GM12878 (cell line): ENCODE measurements at regions not wholly inside any gene's neighbourhood (a gene's known extent, or its start where the extent isn't known, plus 50 kb on each side); places are given as distances from the start of the nearest gene placed in this dataset.
"Not testable (repeated sequence)": the region's sequence is repeated elsewhere in the genome, so short reads cannot be mapped to it uniquely, and the experiment has no call there.

ENCODE experiments used
- ATAC-seq: fragments of 200-7000 bp; cut with Tn5 transposase; 3 replicates; pipeline ENCODE4 v1.9.1; 2020; ENCODE audit warnings: mild to moderate bottlenecking, moderate library complexity
- BruUV-seq: library from RNA; stranded (reverse); fragments of 400-500 nt; replicated peaks from 2 replicates; lab custom pipeline; 2021; lab: Mats Ljungman, UMichigan
- CTCF ChIA-PET: fragments of 300-600 bp; sonication (Branson Sonifier 250); formaldehyde crosslinking; extraction: SDS; loops from one replicate; lab custom pipeline; 2021; ENCODE audit warnings: inconsistent platforms; lab: Yijun Ruan, JAX
- POLR2A ChIA-PET: fragments of 350-600 bp; formaldehyde crosslinking; extraction: SDS; loops from one replicate; lab custom pipeline; 2021; ENCODE audit warnings: inconsistent platforms; lab: Charles Lee
- RAD21 ChIA-PET: fragments of 300-600 bp; sonication (Branson Sonifier 250); formaldehyde crosslinking; loops from one replicate; lab custom pipeline; 2023; ENCODE audit warnings: antibody characterized with exemption; ENCODE audit not compliant: unreplicated experiment; lab: Charles Lee
- SMC1A ChIA-PET: fragments of 300-600 bp; sonication (Branson Sonifier 250); formaldehyde crosslinking; loops from one replicate; lab custom pipeline; 2023; ENCODE audit not compliant: unreplicated experiment, uncharacterized antibody; lab: Charles Lee
- DNase-seq: peaks from one replicate; pipeline ENCODE4 v3.0.0-alpha.2; 2011; ENCODE audit warnings: low read depth, low spot score
- FAIRE-seq: peaks from 3 replicates; lab custom pipeline; 2011; peaks lifted over from hg19 to GRCh38; lab: Jason Lieb, UNC
- H2AFZ ChIP-seq: 2 replicates; pipeline ENCODE4 v1.6.0; 2011; ENCODE audit warnings: low read depth, low read length, control low read depth; ENCODE audit not compliant: control insufficient read depth
- H3K27ac ChIP-seq: 2 replicates; pipeline ENCODE4 v1.5.1; 2011; ENCODE audit warnings: control low read depth; ENCODE audit not compliant: control insufficient read depth, insufficient read depth
- H3K27me3 ChIP-seq, 2 experiments: replicated peaks in 1 of 2; 2 replicates each; pipeline versions ENCODE4 v1.6.0 to v1.6.1; 2011; ENCODE audit warnings: low read length in 1 of 2; ENCODE audit not compliant: control insufficient read depth in 2 of 2, insufficient read depth in 2 of 2
- H3K36me3 ChIP-seq, 2 experiments: 2 replicates each; pipeline ENCODE4 v1.5.1; 2011; ENCODE audit warnings: low read length in 1 of 2; ENCODE audit not compliant: control insufficient read depth in 2 of 2, insufficient read depth in 2 of 2
- H3K4me1 ChIP-seq: 2 replicates; pipeline ENCODE4 v1.6.1; 2011; ENCODE audit warnings: mild to moderate bottlenecking, low read length, moderate library complexity, mixed read lengths; ENCODE audit not compliant: control insufficient read depth, insufficient read depth
- H3K4me2 ChIP-seq: 2 replicates; pipeline ENCODE4 v1.6.0; 2011; ENCODE audit warnings: control low read depth; ENCODE audit not compliant: control insufficient read depth, insufficient read depth
- H3K4me3 ChIP-seq: fragments of 200-600 bp; sonication (generic); 2 replicates; pipeline ENCODE4 v1.5.1; 2016
- H3K79me2 ChIP-seq: 2 replicates; pipeline ENCODE4 v1.6.0; 2011; ENCODE audit warnings: low read length; ENCODE audit not compliant: control insufficient read depth, insufficient read depth
- H3K9ac ChIP-seq: 2 replicates; pipeline ENCODE4 v1.8.0; 2011; ENCODE audit warnings: low read length, control low read depth, mixed read lengths; ENCODE audit not compliant: control insufficient read depth, insufficient read depth
- H3K9me3 ChIP-seq: replicated peaks from 3 replicates; pipeline ENCODE4 v1.5.1; 2011; ENCODE audit warnings: mild to moderate bottlenecking, low read length; ENCODE audit not compliant: control insufficient read depth, insufficient read depth
- H4K20me1 ChIP-seq: 2 replicates; pipeline ENCODE4 v1.6.0; 2011; ENCODE audit not compliant: control insufficient read depth, insufficient read depth
- BHLHE40 ChIP-seq, 2 experiments: fragments of 450-650 bp in 1 of 2; IDR thresholded peaks; 2 replicates each; pipeline ENCODE4 v1.6.1; 2011 to 2017; ENCODE audit warnings: low read depth in 2 of 2, borderline replicate concordance in 1 of 2, improper control_type of control experiment in 1 of 2, low read length in 1 of 2, mild to moderate bottlenecking in 1 of 2
- E4F1 ChIP-seq: fragments of 450-650 bp; IDR thresholded peaks from 2 replicates; pipeline ENCODE4 v1.6.1; 2018; ENCODE audit warnings: borderline replicate concordance, mild to moderate bottlenecking; ENCODE audit not compliant: partially characterized antibody
- SPI1 ChIP-seq: IDR thresholded peaks from 2 replicates; pipeline ENCODE4 v1.6.1; 2011; ENCODE audit warnings: low read depth, mild to moderate bottlenecking, low read length, moderate library complexity, borderline replicate concordance; ENCODE audit not compliant: insufficient read depth
- ZBED1 ChIP-seq: IDR thresholded peaks from 2 replicates; pipeline ENCODE4 v1.6.1; 2016; ENCODE audit warnings: borderline replicate concordance
- ZSCAN29 ChIP-seq: fragments of 450-650 bp; IDR thresholded peaks from 2 replicates; pipeline ENCODE4 v1.6.1; 2017; ENCODE audit warnings: mild to moderate bottlenecking, moderate library complexity
- WGBS: methylation state at CpG from one replicate; pipeline ENCODE4 v1.1.6; 2016; ENCODE audit warnings: low lambda C conversion rate; ENCODE audit not compliant: insufficient replicate concordance, insufficient coverage; ENCODE audit errors: missing lambda C conversion rate; 5-methylcytosine and 5-hydroxymethylcytosine counted together
- in situ Hi-C: fragments of 300-500 bp; cut with MboI; formaldehyde crosslinking; loops from 9 replicates; pipeline ENCODE4 v1.14.3; 2018; ENCODE audit warnings: mixed read lengths
- intact Hi-C: fragments of 100-400 bp; cut with micrococcal nuclease; formaldehyde crosslinking; loops from one replicate; pipeline ENCODE4 v1.14.2; 2022; ENCODE audit not compliant: unreplicated experiment

- no peak for TF ChIP-seq E4F1
- TF ChIP-seq BHLHE40 (IDR thresholded peaks at IDR 0.05; ENCODE audit: borderline replicate concordance in 1 of 2, low read depth in 2 of 2, low read length in 1 of 2), result no peak
- TF ChIP-seq SPI1, result no peak
- no peak for TF ChIP-seq ZBED1
- no peak for TF ChIP-seq ZSCAN29
Measured at GRCh38 chr7:142506601-142507000, 242.7 kb upstream of the PRSS1 start (continued).

- BruUV-seq, H3K4me1 ChIP-seq: not testable (repeated sequence)
- CTCF ChIA-PET, result interaction anchor here (1.4 kb wide), 1 partner anchor 14 kb away, joined by 3 read pairs; no protein-coding TSS in a partner anchor
Measured at GRCh38 chr7:142503949-142504348, 245.3 kb upstream of the PRSS1 start.

More at GRCh38 chr7:142503949-142504348, 245.3 kb upstream of the PRSS1 start:
- H3K27ac ChIP-seq, H3K9me3 ChIP-seq, H3K4me3 ChIP-seq, in situ Hi-C loops, H3K79me2 ChIP-seq, H3K9ac ChIP-seq, RAD21 ChIA-PET, H4K20me1 ChIP-seq, DNase-seq, FAIRE-seq, H3K27me3 ChIP-seq, H3K36me3 ChIP-seq, intact Hi-C loops, H3K4me2 ChIP-seq, H2AFZ ChIP-seq, POLR2A ChIA-PET, ATAC-seq: not testable (repeated sequence)
- WGBS, result 4% methylated on average over 7 of the region's 8 CpGs
- SMC1A ChIA-PET, result interaction anchor here (1.1 to 1.2 kb wide), 2 partner anchors 12 to 18 kb away, joined by 3 to 4 read pairs; no protein-coding TSS in a partner anchor
